Inferior parietal cortex (tissue), 1 donor: ENCODE measurements at regions not wholly inside any gene's neighbourhood (a gene's known extent, or its start where the extent isn't known, plus 50 kb on each side); places are given as distances from the start of the nearest gene placed in this dataset.
A peak's percentile ranks its signal among the peaks of the same experiment; 100 is the strongest.
"Not testable (repeated sequence)": the region's sequence is repeated elsewhere in the genome, so short reads cannot be mapped to it uniquely, and the experiment has no call there.

ENCODE experiments used
- DNase-seq: peaks from one replicate; pipeline ENCODE4 v3.0.0-alpha.2; 2016; ENCODE audit errors: extremely low spot score

DNA sequence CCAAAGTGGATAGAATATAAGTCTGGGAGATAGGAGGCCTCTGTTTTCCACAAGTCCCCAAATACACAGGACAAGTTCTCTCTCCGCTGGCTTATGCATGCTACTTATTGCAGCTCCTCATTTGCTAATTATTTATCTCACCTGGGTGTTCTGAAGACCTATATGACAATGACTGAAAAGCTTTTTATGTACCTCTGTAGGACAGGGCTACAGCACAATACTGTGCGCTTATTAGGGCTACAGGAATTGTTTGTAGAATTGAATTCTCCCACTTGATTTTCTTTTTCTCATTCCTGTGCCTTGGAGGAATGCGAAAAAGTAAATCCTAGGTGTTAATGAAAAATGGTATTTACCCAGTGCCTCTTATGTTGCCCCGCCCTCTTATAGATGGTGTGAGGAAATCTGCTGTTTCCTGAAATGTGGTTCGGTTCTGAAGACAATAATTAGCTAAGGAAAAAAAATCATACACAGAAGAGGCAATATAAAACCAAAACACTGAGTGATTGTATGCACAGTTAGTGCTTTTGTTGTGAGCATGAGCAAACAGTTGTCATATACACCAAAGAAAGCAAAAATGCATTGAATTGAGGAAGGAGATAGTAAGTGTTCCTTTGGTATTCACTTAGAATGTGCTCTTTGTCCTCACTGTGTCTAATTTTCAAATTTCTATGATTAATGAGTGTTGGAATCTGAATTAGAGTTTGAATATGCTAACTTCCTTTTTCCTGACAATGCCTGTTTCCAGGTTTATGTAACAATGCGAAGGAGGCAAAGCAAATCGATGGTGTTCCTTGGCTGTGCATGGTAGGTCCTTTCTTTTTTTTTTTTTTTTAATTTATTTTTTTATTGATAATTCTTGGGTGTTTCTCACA, 78.7 kb upstream of the PNPT1 start:
- DNase-seq = no peak

DNA sequence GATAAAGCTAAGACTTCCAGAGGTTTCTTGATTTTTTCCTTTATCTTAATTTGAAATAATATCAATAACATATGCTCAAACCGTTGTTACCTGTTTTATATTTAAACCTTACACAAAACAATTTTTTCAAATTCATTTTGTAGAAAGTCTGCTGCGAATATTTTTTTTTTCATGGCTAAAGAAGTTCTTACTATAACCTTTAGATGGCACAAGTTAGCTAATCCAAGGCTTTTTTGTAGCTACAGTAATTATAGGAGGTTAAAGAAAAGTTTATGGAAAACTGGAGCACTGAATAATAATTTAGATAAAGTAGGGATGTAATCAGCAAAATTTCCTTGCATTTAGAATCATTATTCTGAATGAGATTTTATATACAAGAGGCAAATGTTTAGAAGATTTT, 78.0 kb upstream of the PNPT1 start:
- DNase-seq = peak; percentile 54

DNA sequence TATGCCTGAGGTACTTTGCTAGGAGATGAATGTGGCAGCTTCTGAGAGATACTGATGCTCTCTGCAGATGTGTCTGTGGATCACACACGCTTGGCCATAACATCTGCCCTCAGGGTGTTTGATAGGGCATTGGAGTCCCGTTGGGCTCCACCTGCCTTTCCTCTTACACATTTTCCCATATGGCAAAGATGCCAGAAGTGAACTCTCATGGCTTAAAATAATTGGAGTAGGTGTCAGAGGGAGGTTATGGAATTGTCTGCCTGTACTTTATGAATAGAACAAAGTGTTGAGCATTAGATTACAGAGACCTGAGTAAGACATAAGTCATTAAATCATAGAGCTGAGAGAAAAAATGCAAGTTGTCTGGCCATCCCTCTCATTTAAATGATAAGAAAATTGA, 75.3 kb upstream of the PNPT1 start:
- DNase-seq = no peak

DNA sequence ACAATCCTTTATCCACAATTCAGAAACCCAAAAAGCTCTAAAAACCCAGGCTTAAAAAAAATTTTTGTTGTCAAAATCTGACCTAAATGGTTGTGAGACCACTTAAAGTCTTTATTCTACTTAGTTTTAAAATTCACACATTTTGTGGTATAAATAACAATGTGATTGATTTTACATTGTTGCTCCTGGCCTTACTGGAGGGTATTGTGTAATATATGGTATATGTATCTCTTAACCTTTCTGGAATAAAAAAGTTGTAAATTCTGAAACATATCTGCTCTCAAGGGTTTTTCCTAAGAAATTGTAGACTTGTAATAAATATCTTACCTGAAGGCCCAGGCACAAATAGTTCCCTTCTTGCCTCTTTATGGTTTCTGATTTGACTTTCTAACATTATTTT, 73.3 kb upstream of the PNPT1 start:
- DNase-seq = no peak

DNA sequence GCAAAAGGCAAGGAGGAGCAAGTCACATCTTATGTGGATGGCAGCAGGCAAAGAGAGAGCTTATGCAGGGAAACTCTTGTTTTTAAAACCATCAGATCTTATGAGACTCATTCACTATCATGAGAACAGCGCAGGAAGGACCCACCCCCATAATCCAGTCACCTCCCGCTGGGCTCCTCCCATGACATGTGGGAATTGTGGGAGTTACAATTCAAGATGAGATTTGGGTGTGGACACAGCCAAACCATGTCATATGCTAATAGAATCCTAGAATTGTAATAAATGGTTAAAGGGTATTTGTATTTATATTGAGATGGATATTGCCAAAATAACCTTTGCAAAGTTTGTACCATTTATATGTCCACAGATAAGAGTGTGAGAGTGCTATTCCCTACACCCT, 72.1 kb upstream of the PNPT1 start:
- DNase-seq = not testable (repeated sequence)

DNA sequence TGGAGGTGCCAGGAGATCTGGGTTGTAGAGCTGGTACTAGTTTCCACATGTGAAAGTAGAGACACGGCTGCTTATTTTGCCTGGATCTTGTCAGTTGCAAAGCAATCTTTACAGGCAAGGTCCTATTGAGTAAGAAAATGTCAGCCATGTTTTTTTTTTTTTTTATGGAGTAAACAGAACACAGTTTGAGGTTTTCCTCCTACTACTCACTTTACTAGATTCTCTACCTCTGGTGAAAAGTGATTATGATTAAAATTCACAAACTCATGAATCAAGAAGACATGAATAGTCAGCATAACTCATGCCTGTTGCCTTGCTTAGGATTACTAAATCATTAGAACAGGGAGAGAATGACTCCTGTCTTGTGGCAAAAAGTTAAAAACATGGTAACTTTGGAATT, 70.1 kb upstream of the PNPT1 start:
- no peak for DNase-seq

DNA sequence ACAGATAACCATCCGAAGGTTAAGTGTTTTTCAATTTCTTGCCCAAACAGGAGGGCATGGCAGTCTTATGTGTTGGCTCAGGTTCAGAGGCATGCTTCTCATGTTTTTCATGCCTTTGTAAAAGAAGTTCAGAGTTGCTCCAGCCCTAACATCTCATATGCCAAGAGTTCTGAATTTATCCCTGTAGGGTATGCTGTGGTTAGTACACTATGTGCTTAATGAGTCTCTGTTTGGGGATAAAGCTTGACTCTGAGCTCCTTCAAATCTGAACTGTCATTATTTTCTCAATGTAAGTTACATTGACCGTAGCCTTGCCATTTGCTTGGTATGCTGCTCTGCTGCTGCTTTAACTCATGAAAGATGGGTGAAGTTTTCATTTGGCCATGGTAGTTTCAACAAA, 67.9 kb upstream of the PNPT1 start:
- no peak for DNase-seq

DNA sequence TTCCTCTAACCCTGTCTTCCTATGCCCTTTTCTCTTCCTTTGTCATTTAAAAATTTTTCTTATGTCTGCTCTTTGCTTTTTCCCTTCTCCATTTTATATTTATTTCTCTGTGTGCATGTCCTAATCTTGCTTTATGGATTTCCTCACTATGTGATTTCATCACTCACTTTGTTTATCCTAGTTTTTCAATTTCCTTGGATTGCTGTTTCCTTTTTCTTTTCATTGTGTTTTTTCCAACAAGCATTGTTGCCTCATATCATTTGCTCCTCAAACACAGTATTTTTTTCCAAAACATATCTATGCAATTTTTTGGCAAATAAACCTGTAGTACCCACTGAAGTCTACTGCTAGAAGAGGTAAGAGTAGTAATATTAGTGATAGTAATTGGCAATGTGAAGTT, 67.4 kb upstream of the PNPT1 start:
- no peak for DNase-seq

DNA sequence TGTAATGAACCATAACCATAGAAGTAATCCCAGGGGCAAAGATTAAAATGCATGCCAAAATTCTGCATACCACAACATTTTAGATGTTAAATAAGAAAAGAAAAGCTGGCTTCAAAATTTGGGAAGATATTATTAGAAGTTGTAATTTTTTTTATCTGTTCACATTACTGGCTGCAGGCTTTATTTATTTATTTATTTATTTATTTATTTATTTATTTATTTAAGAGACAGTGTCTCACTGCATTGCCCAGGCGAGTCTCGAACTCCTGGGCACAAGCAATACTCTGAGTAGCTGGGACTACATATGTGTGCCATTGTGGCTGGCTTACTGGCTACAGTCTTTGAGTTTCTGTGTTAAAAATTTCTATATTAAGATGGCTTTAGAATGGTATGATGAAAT, 66.5 kb upstream of the PNPT1 start:
- DNase-seq = no peak

DNA sequence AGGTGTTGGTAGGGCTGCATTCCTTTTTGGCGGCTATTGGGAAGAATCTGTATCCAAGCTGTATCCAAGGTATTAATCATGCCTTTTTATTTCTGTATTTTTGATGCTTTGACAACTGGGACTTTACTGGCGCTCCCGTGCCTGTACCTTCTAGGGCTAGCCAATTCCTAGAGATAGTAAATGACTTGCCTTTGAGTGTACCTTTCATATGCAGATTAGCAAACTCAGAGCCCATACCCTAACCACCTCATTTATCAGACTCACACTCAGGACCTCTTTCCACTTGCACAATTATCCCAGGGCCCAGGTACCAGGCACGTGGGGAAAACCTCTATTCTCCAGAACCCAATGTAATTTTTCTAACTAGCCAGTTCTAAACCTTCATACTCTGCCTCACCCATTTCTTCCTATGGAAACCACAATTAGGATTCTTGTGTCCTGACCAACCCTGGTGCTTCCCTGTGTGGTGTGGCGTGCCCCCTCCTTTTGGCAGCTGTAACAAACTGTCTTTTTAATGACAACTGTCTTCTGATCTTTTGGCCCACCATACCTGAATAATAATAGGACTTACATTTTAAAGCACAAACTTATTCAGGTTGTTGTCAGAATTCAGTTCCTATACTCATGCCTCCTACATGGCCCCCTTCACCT, 65.8 kb upstream of the PNPT1 start:
- DNase-seq = no peak

DNA sequence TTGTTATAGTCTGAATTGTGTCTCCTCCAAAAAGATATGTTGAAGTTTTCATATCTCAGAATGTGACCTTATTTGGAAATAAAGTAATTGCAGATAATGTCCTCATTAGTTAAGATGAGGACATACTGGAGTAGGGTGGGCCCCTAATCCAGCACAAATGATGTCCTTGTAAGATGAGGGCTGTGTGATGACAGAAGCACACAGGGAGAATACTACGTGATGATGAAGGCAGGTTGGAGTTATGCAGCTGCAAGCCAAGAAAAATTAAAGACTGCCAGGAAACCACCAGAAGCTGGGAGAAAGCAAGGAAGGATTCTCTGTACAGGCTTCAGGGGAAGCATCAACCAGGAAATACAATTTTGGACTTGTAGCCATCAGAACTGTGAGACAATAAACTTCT, 58.3 kb upstream of the PNPT1 start:
- DNase-seq = no peak

DNA sequence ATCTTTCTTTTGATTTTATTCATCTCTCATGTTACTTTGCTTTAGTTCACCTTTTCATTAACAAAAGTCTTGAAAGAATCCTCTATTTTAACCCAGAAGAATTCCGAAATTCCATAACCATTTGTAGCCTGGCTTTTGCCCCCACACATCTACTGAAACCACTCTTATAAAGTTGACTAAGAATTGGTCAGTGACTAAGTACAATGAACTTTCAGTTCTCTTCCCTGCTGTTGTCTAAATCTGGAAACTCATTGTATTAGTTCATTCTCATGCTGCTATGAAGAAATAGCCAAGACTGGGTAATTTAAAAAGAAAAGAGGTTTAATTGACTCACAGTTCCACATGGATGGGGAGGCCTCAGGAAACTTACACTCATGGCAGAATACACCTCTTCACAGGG, 49.9 kb upstream of the PNPT1 start:
- DNase-seq = no peak
